ENCODE measurements at regions not wholly inside any gene's neighbourhood (a gene's known extent, or its start where the extent isn't known, plus 50 kb on each side); places are given as distances from the start of the nearest gene placed in this dataset.

DNA sequence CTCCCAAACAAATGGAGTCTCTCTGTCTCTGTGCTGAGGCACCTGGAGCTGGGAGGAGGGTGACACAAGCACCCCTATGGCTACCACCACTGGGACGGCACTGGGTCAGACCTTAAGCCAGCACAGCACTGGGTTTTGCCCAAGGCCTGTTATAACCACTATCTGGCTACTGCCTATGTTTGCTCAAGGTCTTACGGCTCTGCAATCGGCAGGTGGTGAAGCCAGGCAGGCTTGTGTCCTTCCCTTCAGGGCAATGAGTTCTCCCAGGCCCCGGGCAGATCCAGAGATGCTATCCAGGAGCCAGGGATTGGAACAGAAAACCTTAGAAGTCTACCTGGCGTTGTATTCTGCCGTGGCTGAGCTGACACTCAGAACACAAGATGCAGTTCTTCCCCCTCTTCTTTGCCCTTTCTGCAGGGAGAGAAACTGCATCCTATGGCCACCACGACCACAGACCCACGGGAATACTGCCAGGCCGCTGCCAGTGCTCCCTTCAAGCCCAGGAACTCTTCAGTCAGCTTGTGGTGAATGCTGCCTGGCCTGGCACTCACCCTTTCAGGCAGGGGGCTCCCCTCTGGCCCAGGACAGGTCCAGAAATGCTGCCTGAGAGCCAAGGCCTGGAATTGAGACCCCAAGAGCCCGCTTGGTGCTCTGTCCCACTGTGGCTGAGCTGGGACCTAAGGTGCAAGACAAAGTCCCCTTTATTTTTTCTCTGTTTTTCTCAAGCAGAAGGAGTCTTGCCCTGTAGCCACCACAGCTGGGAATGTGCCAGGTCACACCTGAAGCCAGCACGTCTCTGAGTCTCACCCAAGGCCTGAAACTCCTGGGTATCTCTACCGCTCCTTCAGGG lies 67.0 kb upstream of the FRMD1 start:
- ATAC-seq: no peak

DNA sequence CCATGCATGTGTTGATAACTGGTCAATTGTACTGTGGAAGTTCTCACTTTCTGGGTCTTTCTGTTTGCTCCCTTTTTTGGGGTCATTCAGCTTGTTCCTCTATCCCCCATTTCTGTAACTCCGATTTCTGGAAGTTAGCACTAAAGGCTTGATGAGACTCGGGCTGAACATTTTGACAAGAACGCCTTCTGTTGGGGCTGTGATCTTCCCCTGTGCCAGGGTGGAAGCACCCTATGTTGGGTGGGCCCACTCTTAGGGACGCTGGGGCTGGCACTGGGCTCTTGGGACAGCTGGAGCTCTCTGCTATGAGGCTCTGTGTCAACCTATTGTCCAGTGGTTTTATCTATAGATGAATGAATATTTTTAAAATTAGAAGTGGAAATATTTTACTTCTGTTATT lies 60.1 kb upstream of the FRMD1 start:
- Histone ChIP-seq H3K36me3 (no peaks in the 10 kb centered on the region), H3K4me1 (peaks cover 0 to 2% (median 0%) of the 10 kb centered on the region in 12 donors), H3K9me3 (no peaks in the 10 kb centered on the region), H3K27ac (no peak overlapping the region), H3K4me3 (no peak overlapping the region), H3K27me3 (no peaks in the 10 kb centered on the region)
- intact Hi-C loops (cut with DNase I): loop anchor here in 2 of 10 donors (10.0 kb wide), 2 partner anchors 654 to 664 kb away; no protein-coding TSS in a partner anchor
- 85 to 90% (median 90%) methylated on average over 4 of the region's 4 CpGs for WGBS, 4 donors
- TF ChIP-seq POLR2A (IDR thresholded peaks at IDR 0.05): no peak
- TF ChIP-seq, protein P1, sequence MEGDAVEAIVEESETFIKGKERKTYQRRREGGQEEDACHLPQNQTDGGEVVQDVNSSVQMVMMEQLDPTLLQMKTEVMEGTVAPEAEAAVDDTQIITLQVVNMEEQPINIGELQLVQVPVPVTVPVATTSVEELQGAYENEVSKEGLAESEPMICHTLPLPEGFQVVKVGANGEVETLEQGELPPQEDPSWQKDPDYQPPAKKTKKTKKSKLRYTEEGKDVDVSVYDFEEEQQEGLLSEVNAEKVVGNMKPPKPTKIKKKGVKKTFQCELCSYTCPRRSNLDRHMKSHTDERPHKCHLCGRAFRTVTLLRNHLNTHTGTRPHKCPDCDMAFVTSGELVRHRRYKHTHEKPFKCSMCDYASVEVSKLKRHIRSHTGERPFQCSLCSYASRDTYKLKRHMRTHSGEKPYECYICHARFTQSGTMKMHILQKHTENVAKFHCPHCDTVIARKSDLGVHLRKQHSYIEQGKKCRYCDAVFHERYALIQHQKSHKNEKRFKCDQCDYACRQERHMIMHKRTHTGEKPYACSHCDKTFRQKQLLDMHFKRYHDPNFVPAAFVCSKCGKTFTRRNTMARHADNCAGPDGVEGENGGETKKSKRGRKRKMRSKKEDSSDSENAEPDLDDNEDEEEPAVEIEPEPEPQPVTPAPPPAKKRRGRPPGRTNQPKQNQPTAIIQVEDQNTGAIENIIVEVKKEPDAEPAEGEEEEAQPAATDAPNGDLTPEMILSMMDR (IDR thresholded peaks at IDR 0.05): no peak
- ATAC-seq (no peak), DNase-seq (peak in 1 of 5 donors; percentile 5)

More for the DNA sequence above, 67.0 kb upstream of the FRMD1 start:
- TF ChIP-seq, protein P1 (IDR thresholded peaks at IDR 0.05): no peak
- no peak for TF ChIP-seq POLR2A (IDR thresholded peaks at IDR 0.05)
- peak in 1 of 5 donors; percentile 14 for DNase-seq
- WGBS, 4 donors: 81 to 93% (median 85%) methylated on average over 10 to 12 of the region's 12 CpGs
- Histone ChIP-seq H3K9me3 (peaks cover 0 to 4% (median 0%) of the 10 kb centered on the region in 12 donors), H3K27ac (no peak overlapping the region), H3K4me1 (peaks cover 0 to 4% (median 0%) of the 10 kb centered on the region in 12 donors), H3K27me3 (peaks cover 0 to 35% (median 5%) of the 10 kb centered on the region in 9 donors), H3K4me3 (no peak overlapping the region), H3K36me3 (no peaks in the 10 kb centered on the region)
- intact Hi-C loops (cut with DNase I): no loop called here

DNA sequence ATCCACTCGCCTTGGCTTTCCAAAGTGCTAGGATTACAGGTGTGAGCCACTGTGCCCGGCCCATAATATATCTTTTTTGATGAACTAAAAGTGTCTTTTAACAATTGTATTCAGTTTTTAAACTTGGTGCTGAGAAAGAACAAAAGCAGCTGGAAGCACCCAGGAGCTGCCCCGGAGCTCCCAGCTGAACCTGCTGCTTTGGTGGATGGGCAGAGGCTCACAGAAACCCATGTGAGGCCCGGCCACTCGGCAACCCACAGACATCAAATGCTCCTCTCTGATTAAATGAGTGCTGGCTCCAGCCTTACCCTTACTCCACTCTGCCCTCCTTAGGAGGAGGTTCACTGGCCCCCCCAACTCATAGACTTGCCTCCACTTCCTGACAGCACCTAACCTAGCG lies 59.4 kb upstream of the FRMD1 start:
- Histone ChIP-seq H3K4me3 (no peak overlapping the region), H3K36me3 (no peaks in the 10 kb centered on the region), H3K4me1 (peaks cover 0 to 9% (median 5%) of the 10 kb centered on the region in 12 donors), H3K27me3 (no peaks in the 10 kb centered on the region), H3K9me3 (no peaks in the 10 kb centered on the region), H3K27ac (no peak overlapping the region)
- ATAC-seq (no peak), DNase-seq (no peak)
- intact Hi-C loops (cut with DNase I): loop anchor here in 2 of 10 donors (10.0 kb wide), 2 partner anchors 654 to 664 kb away; no protein-coding TSS in a partner anchor
- TF ChIP-seq POLR2A (IDR thresholded peaks at IDR 0.05): no peak
- WGBS, 4 donors: 90 to 95% (median 92%) methylated on average over 6 of the region's 6 CpGs

DNA sequence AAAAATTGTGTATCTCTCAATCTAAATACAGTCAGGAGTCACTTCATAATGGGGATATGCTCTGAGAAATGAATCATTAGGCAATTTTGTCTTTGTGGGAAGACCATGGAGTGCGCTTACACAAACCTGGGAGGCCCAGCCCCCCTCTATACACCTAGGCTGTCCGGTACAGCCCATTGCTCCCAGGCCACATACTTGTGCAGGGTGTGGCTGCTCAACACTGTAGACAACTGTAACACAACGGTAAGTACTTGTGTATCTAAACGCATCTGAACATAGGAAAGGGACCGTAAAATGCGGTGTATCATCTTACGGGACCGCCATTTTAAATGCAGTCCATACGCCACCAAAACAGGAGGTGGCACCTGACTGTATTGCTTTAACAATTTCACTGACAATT lies 58.0 kb upstream of the FRMD1 start:
- 93 to 97% (median 96%) methylated on average over 9 of the region's 9 CpGs for WGBS, 4 donors
- no peak overlapping the region for H3K27ac ChIP-seq

DNA sequence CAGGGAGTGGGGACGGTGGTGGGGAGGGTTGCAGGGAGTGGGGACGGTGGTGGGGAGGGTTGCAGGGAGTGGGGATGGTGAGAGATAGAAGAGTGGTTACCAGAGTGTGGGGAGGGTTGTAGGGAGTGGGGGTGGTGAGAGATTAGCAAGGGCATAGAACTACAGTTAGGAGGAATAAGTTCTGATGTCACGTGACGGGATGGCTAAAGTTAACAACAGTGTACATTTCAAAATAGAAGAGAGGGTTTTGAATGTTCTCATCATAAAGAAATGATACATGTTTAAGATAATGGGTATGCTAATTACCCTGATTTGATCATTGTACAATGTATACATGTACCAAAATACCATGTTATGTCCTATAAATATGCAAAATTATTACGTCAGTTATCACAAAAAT lies 57.6 kb upstream of the FRMD1 start:
- Histone ChIP-seq H3K4me1 (peaks cover 0 to 23% (median 17%) of the 10 kb centered on the region in 12 donors), H3K4me3 (no peak overlapping the region), H3K27me3 (no peaks in the 10 kb centered on the region), H3K9me3 (no peaks in the 10 kb centered on the region), H3K36me3 (no peaks in the 10 kb centered on the region), H3K27ac (no peak overlapping the region)
- intact Hi-C loops (cut with DNase I): loop anchor here in 2 of 10 donors (10.0 kb wide), 2 partner anchors 652 to 662 kb away; no protein-coding TSS in a partner anchor
- 83 to 94% (median 92%) methylated on average over 5 of the region's 5 CpGs for WGBS, 4 donors
- peak in 1 of 5 donors; percentile 1 for DNase-seq
- ATAC-seq: no peak
- TF ChIP-seq, protein P1 (IDR thresholded peaks at IDR 0.05): no peak
- TF ChIP-seq POLR2A (IDR thresholded peaks at IDR 0.05): no peak

More for the DNA sequence above, 58.0 kb upstream of the FRMD1 start:
- Histone ChIP-seq H3K4me3 (no peak overlapping the region), H3K4me1 (peaks cover 0 to 21% (median 16%) of the 10 kb centered on the region in 12 donors), H3K9me3 (no peaks in the 10 kb centered on the region), H3K27me3 (no peaks in the 10 kb centered on the region), H3K36me3 (no peaks in the 10 kb centered on the region)
- ATAC-seq (no peak), DNase-seq (peak in 1 of 5 donors; percentile 3)
- intact Hi-C loops (cut with DNase I): loop anchor here in 2 of 10 donors (10.0 kb wide), 2 partner anchors 652 to 662 kb away; no protein-coding TSS in a partner anchor
- no peak for TF ChIP-seq POLR2A (IDR thresholded peaks at IDR 0.05)

Measured in heart left ventricle (tissue), 16 donors.